ENCODE measurements at regions not wholly inside any gene's neighbourhood (a gene's known extent, or its start where the extent isn't known, plus 50 kb on each side); places are given as distances from the start of the nearest gene placed in this dataset.

- TF ChIP-seq, protein P1, sequence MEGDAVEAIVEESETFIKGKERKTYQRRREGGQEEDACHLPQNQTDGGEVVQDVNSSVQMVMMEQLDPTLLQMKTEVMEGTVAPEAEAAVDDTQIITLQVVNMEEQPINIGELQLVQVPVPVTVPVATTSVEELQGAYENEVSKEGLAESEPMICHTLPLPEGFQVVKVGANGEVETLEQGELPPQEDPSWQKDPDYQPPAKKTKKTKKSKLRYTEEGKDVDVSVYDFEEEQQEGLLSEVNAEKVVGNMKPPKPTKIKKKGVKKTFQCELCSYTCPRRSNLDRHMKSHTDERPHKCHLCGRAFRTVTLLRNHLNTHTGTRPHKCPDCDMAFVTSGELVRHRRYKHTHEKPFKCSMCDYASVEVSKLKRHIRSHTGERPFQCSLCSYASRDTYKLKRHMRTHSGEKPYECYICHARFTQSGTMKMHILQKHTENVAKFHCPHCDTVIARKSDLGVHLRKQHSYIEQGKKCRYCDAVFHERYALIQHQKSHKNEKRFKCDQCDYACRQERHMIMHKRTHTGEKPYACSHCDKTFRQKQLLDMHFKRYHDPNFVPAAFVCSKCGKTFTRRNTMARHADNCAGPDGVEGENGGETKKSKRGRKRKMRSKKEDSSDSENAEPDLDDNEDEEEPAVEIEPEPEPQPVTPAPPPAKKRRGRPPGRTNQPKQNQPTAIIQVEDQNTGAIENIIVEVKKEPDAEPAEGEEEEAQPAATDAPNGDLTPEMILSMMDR (conservative IDR thresholded peaks at IDR 0.05; ENCODE audit: low read depth) = no peak
- no peak overlapping the region for H3K27ac ChIP-seq
- DNase-seq (ENCODE audit: low spot score) = no peak
- POLR2A ChIA-PET (ENCODE audit: low non-redundant PET) = no interaction called here
- CTCF ChIA-PET = interaction anchor here (0.7 kb wide), 1 partner anchor 244 kb away, joined by 3 read pairs; no protein-coding TSS in a partner anchor
These were observed 53.4 kb downstream of the MC4R start for GRCh38 chr18:60319129-60319528.

DNA sequence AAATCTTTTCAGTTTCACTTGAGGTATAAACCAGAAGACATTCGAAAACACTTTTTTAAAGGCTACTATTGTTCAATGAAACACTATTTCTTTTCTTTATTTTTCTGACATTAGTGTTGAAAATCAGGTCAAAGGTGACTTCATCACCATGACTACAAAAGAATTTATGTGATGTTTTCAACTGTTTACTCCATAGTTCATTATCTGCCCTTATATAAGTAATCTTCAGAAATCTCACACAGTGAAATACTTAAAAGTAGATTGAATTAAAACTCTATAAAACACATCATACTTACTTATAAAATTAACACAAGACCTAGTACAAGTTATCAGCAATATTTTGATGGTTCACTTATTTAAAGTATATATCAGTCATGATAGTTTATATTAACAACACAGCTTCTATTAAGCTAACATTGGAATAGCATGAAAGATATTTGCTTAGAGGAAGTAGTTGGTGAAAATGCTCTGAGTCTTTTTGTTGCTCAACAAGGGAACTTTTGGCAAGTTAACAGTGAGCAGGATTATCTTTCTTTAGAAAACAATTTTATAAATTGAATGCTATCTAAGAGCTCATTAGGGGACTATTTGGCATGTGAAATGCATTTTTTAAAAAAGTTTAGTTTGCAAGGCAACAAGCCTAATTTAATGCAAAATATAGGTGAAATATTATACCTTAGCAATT lies 60.8 kb downstream of the MC4R start:
- ChIA-PET CTCF (no interaction called here), POLR2A (ENCODE audit: low non-redundant PET) (no interaction called here)
- TF ChIP-seq, protein P1 (conservative IDR thresholded peaks at IDR 0.05; ENCODE audit: low read depth) = no peak
- no peak for DNase-seq (ENCODE audit: low spot score)
- no peak overlapping the region for H3K27ac ChIP-seq

GRCh38 chr18:60295674-60296073 lies 76.9 kb downstream of the MC4R start:
- no peak overlapping the region for H3K27ac ChIP-seq
- ChIA-PET POLR2A (ENCODE audit: low non-redundant PET) (no interaction called here), CTCF (no interaction called here)
- TF ChIP-seq, protein P1 (conservative IDR thresholded peaks at IDR 0.05; ENCODE audit: low read depth) = no peak
- no peak for DNase-seq (ENCODE audit: low spot score)

GRCh38 chr18:60292186-60292585 lies 80.4 kb downstream of the MC4R start:
- ChIA-PET CTCF (no interaction called here), POLR2A (ENCODE audit: low non-redundant PET) (no interaction called here)
- DNase-seq (ENCODE audit: low spot score) = no peak
- no peak overlapping the region for H3K27ac ChIP-seq
- TF ChIP-seq, protein P1 (conservative IDR thresholded peaks at IDR 0.05; ENCODE audit: low read depth) = no peak

DNA sequence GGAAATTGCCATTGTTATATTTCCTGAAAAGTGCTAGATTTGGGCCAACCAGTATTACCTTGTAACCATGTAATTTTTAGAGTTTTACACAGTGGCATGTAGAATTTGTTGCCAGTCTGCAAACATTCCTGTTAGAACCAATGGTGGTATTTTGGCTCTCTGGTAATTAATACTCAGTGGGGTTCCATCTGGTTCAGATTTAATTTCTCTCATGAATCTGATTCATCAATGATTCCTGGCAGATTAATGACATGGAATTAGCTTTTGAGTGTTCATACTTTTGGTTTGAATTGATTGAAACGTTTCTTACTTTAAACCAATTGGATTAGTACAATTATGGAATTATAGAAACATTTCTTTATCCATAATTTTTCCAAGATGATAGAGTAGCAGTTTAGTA lies 93.2 kb downstream of the MC4R start:
- no peak for DNase-seq (ENCODE audit: low spot score)
- ChIA-PET CTCF (no interaction called here), POLR2A (ENCODE audit: low non-redundant PET) (no interaction called here)
- H3K27ac ChIP-seq = no peak overlapping the region
- TF ChIP-seq, protein P1 (conservative IDR thresholded peaks at IDR 0.05; ENCODE audit: low read depth) = no peak

GRCh38 chr18:60277855-60278480 lies 94.6 kb downstream of the MC4R start:
- POLR2A ChIA-PET (ENCODE audit: low non-redundant PET) = no interaction called here
- no peak overlapping the region for H3K27ac ChIP-seq
- CTCF ChIA-PET = no interaction called here
- DNase-seq (ENCODE audit: low spot score) = peak; percentile 1
- TF ChIP-seq, protein P1 (conservative IDR thresholded peaks at IDR 0.05; ENCODE audit: low read depth) = no peak

Data from RWPE1 (cell line).